ENCODE measurements at regions not wholly inside any gene's neighbourhood (a gene's known extent, or its start where the extent isn't known, plus 50 kb on each side); places are given as distances from the start of the nearest gene placed in this dataset.

DNA sequence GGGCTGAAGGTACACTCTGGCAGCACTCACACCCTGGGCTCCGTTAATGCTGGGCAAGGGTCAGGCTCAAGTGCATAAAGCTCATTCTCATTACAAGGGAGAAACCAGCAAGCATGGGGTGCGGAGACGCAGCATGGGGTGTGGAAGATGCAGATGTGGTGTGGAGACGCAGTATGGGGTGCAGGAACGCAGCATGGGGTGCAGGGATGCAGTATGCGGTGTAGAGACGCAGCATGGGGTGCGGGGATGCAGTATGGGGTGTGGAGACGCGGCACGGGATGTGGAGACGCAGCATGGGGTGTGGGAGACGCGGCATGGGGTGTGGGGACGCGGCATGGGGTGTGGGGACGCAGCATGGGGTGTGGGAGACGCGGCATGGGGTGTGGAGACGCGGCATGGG is 390.7 kb downstream of the NPHP4 start:
- ChIA-PET POLR2A (ENCODE audit: unreplicated experiment) (no interaction called here), CTCF (no interaction called here)
- H3K36me3 ChIP-seq (ENCODE audit: low read depth, low read length) = no peaks in the 10 kb centered on the region
- intact Hi-C loops (cut with micrococcal nuclease) = no loop called here
- H3K9ac ChIP-seq (ENCODE audit: low read length) = no peak overlapping the region
- H3K27me3 ChIP-seq (ENCODE audit: low read length) = peaks cover 61% of the 10 kb centered on the region
- no peaks in the 10 kb centered on the region for H3K79me2 ChIP-seq (ENCODE audit: low read length)
- TF ChIP-seq EZH2 (IDR thresholded peaks at IDR 0.05; ENCODE audit: low read length, unreplicated experiment) (no peak), EZH2phosphoT487 (IDR thresholded peaks at IDR 0.05; ENCODE audit: borderline replicate concordance, low read length) (no peak)
- TF ChIP-seq, protein P1, sequence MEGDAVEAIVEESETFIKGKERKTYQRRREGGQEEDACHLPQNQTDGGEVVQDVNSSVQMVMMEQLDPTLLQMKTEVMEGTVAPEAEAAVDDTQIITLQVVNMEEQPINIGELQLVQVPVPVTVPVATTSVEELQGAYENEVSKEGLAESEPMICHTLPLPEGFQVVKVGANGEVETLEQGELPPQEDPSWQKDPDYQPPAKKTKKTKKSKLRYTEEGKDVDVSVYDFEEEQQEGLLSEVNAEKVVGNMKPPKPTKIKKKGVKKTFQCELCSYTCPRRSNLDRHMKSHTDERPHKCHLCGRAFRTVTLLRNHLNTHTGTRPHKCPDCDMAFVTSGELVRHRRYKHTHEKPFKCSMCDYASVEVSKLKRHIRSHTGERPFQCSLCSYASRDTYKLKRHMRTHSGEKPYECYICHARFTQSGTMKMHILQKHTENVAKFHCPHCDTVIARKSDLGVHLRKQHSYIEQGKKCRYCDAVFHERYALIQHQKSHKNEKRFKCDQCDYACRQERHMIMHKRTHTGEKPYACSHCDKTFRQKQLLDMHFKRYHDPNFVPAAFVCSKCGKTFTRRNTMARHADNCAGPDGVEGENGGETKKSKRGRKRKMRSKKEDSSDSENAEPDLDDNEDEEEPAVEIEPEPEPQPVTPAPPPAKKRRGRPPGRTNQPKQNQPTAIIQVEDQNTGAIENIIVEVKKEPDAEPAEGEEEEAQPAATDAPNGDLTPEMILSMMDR (conservative IDR thresholded peaks at IDR 0.05; ENCODE audit: low read depth, low read length) = no peak
- H3K4me2 ChIP-seq (ENCODE audit: low read length) = no peak overlapping the region
- no peak overlapping the region for H3K4me3 ChIP-seq (ENCODE audit: low read length)
- H4K20me1 ChIP-seq (ENCODE audit: low read length) = no peaks in the 10 kb centered on the region
- ATAC-seq (no peak), DNase-seq (no peak)
- H3K4me1 ChIP-seq (ENCODE audit: insufficient read depth, low read length) = no peaks in the 10 kb centered on the region
- no peaks in the 10 kb centered on the region for H3K9me3 ChIP-seq (ENCODE audit: low read length)
- H3F3A ChIP-seq (ENCODE audit: low read length, unreplicated experiment) = no peaks in the 10 kb centered on the region
- no peaks in the 10 kb centered on the region for H3K9me2 ChIP-seq (replicated peaks; ENCODE audit: low read length)
- no peak overlapping the region for H2AFZ ChIP-seq (ENCODE audit: low read length)
- no TSS peak for BruUV-seq (replicated peaks)
- no peak overlapping the region for H3K27ac ChIP-seq (ENCODE audit: low read length)

DNA sequence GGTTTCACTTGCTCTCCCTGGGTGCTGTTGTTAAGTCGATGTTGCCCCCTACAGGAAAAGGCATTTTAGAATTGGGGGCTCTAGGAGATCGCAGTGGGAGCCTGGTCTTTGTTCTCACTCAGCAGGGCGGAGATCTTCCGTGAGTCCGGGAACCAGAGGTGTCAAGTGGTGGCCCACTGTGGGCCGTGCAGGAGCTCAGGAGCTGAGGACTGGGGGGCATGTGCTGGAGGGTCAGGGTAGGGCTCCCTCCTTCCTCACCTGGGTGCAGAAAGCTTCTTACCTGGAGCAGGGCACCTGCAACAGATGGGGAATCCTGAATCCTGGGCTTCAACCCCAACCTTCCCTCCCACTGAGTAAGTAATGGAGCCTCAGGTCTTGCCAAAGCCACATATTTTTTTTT is 392.7 kb downstream of the NPHP4 start:
- H3K9ac ChIP-seq (ENCODE audit: low read length) = no peak overlapping the region
- ChIA-PET POLR2A (ENCODE audit: unreplicated experiment) (no interaction called here), CTCF (no interaction called here)
- no TSS peak for BruUV-seq (replicated peaks)
- peaks cover 66% of the 10 kb centered on the region for H3K27me3 ChIP-seq (ENCODE audit: low read length)
- no peak overlapping the region for H3K4me3 ChIP-seq (ENCODE audit: low read length)
- no peak overlapping the region for H2AFZ ChIP-seq (ENCODE audit: low read length)
- H4K20me1 ChIP-seq (ENCODE audit: low read length) = no peaks in the 10 kb centered on the region
- no peaks in the 10 kb centered on the region for H3K9me3 ChIP-seq (ENCODE audit: low read length)
- TF ChIP-seq, protein P1 (conservative IDR thresholded peaks at IDR 0.05; ENCODE audit: low read depth, low read length) = no peak
- TF ChIP-seq EZH2 (IDR thresholded peaks at IDR 0.05; ENCODE audit: low read length, unreplicated experiment) (no peak), EZH2phosphoT487 (IDR thresholded peaks at IDR 0.05; ENCODE audit: borderline replicate concordance, low read length) (no peak)
- DNase-seq (no peak), ATAC-seq (no peak)
- no peaks in the 10 kb centered on the region for H3F3A ChIP-seq (ENCODE audit: low read length, unreplicated experiment)
- no peak overlapping the region for H3K27ac ChIP-seq (ENCODE audit: low read length)
- H3K4me1 ChIP-seq (ENCODE audit: insufficient read depth, low read length) = no peaks in the 10 kb centered on the region
- intact Hi-C loops (cut with micrococcal nuclease) = no loop called here
- no peaks in the 10 kb centered on the region for H3K36me3 ChIP-seq (ENCODE audit: low read depth, low read length)
- H3K79me2 ChIP-seq (ENCODE audit: low read length) = no peaks in the 10 kb centered on the region
- H3K4me2 ChIP-seq (ENCODE audit: low read length) = no peak overlapping the region
- no peaks in the 10 kb centered on the region for H3K9me2 ChIP-seq (replicated peaks; ENCODE audit: low read length)

DNA sequence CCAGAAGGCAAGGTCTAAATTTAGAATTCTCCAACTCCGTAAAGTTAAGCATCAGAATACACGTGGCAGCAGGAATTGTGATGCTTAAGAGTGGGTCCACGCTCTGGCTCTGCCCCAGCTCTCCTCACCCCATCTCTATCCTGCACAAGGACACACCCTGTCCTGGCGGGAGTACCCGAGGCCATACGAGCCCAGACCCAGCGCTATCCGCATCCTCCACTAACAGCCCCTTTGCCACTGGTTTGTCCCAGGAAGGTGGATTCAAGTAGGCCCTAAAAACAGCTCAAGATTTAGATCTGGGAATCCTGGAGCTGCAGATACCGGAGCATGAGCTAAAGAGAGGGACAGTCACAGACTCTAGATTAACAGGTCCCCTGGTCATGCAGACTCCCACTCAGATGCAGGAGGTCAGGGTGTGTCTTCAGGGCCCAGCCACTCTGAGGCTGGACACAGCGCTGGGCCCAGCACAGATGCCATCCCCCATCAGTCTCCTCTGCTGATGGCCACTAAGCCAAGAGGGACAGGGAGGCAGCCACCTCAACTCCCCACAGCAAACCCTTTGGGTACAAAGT is 393.3 kb downstream of the NPHP4 start:
- intact Hi-C loops (cut with micrococcal nuclease) = no loop called here
- no peak for DNase-seq
- ChIA-PET CTCF (no interaction called here), POLR2A (ENCODE audit: unreplicated experiment) (no interaction called here)
- no TSS peak for BruUV-seq (replicated peaks)
- H3K4me2 ChIP-seq (ENCODE audit: low read length) = no peak overlapping the region
- no peaks in the 10 kb centered on the region for H3K36me3 ChIP-seq (ENCODE audit: low read depth, low read length)
- no peaks in the 10 kb centered on the region for H3F3A ChIP-seq (ENCODE audit: low read length, unreplicated experiment)
- no peaks in the 10 kb centered on the region for H3K79me2 ChIP-seq (ENCODE audit: low read length)
- ATAC-seq = no peak
- no peak overlapping the region for H3K4me3 ChIP-seq (ENCODE audit: low read length)
- no peak overlapping the region for H3K27ac ChIP-seq (ENCODE audit: low read length)
- H3K9ac ChIP-seq (ENCODE audit: low read length) = no peak overlapping the region
- H2AFZ ChIP-seq (ENCODE audit: low read length) = no peak overlapping the region
- peaks cover 66% of the 10 kb centered on the region for H3K27me3 ChIP-seq (ENCODE audit: low read length)
- H4K20me1 ChIP-seq (ENCODE audit: low read length) = no peaks in the 10 kb centered on the region
- H3K4me1 ChIP-seq (ENCODE audit: insufficient read depth, low read length) = no peaks in the 10 kb centered on the region
- TF ChIP-seq EZH2phosphoT487 (IDR thresholded peaks at IDR 0.05; ENCODE audit: borderline replicate concordance, low read length) (no peak), EZH2 (IDR thresholded peaks at IDR 0.05; ENCODE audit: low read length, unreplicated experiment) (no peak)
- TF ChIP-seq, protein P1 (conservative IDR thresholded peaks at IDR 0.05; ENCODE audit: low read depth, low read length) = no peak
- H3K9me3 ChIP-seq (ENCODE audit: low read length) = no peaks in the 10 kb centered on the region
- no peaks in the 10 kb centered on the region for H3K9me2 ChIP-seq (replicated peaks; ENCODE audit: low read length)
